Stimulated activated CD4-positive, alpha-beta T cell treated with anti-CD3 and anti-CD28 coated beads, Interleukin-12 subunit alpha, Interleukin-12 subunit beta, amount 100 ng/mL, for 48 hours (primary cell): ENCODE measurements at regions not wholly inside any gene's neighbourhood (a gene's known extent, or its start where the extent isn't known, plus 50 kb on each side); places are given as distances from the start of the nearest gene placed in this dataset.
"Not testable (repeated sequence)": the region's sequence is repeated elsewhere in the genome, so short reads cannot be mapped to it uniquely, and the experiment has no call there.

Experiments
- DNase-seq, 3 donors: peaks; one replicate each; pipeline ENCODE4 v3.0.0-alpha.2; 2020; ENCODE audit warnings: low read depth in 2 of 3, low spot score in 1 of 3

DNA sequence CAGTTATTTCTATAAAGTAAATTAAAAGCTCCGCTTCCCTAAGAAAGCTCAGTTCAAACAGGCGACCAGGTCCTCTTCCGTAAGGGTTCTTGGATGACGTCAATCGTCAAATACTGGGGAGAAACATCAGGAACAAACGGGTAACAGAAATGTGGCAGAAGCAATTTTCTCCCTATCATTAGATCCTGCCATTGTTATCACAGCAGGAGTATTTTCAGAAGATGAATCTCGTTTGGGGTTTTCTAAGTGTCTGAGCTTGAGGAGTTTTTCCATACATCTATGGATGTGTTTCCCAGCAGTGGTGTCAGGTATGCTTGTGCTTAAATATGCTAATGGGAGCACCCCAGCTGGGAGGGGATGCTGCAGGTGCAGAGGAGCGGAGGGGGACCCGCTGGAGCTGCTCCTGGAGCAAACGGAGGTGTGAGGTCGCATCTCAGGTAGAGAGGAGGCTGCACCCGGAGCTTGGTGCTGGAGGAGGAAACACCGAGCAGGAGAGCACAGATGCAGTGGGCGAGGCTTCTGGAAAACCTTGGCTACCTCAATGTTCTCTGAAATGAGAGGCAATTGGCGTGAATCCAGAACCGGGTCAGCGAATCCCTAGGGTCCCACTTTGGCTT lies 795.5 kb downstream of the AACS start:
- no peak for DNase-seq

- no peak for DNase-seq
Observed at GRCh38 chr12:125861299-125862281, 796.4 kb downstream of the AACS start.

DNA sequence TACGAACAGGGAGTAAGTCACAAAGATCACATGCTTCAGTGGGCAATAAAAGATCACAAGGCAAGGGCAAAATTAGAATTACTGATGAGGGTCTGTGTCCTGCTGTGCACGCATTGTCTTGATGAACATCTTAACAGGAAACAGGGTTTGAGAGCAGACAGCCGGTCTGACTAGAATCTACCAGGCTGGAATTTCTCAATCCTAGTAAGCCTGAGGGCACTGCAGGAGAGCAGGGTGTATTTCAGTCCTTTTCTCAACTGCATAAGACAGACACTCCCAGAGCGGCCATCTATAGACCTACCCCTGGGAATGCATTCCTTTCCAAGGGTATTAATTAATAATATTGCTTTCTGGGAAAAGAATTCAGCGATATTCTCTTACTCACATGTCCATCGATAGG lies 800.0 kb downstream of the AACS start:
- DNase-seq = not testable (repeated sequence)

DNA sequence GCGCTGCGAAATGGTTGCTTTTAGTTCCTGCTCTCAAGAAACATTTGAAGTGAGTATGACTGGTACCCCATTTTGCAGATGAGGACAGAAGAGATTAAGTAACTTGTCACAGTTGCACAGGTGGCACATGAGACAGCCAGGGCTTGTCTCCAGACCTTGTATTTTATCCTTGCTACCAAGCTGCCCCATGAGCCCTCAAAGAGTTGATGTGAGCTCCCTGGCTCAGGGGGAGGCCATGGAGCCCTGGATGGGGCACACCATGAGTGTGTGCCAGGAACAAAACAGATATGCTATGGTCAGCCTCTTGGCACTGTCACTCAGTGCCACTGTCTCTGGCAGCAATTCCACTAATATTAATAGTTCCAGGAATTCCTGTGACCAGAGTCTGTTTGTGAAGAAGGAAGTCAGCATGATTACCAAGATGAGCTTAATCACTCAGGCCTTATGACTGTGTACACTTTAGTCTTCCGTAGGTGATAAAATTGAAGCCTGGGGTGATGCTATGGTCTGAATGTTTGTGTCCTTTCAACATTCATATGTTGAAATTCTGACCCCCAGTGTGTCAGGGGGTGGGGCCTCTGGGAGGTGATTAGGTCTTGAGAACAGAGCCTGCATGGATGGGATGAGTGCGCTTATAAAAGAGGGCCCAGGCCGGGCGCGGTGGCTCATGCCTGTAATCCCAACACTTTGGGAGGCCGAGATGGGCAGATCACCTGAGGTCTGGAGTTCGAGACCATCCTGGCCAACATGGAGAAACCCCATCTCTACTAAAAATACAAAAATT lies 806.8 kb downstream of the AACS start:
- no peak for DNase-seq

DNA sequence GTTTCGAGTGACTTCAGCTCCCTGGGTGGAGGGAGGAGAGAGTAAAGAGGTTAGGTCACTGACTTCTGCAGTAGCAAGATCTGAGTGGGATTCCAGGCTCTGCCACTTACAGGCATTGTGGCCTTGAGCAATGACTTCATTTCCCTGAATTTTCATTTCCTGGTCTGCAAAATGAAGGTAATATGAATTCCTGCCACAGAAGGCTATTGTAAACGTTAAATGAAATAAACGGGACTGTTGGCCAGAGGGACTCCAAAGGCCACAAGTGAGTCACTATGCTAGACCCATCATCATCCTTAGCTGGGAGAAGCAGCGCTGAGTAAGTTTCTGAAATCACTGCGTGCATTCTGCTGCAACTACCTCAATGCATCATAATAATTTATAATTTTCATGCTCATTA lies 807.8 kb downstream of the AACS start:
- no peak for DNase-seq

- no peak for DNase-seq
Observed at GRCh38 chr12:125878483-125878882, 813.2 kb downstream of the AACS start.

DNA sequence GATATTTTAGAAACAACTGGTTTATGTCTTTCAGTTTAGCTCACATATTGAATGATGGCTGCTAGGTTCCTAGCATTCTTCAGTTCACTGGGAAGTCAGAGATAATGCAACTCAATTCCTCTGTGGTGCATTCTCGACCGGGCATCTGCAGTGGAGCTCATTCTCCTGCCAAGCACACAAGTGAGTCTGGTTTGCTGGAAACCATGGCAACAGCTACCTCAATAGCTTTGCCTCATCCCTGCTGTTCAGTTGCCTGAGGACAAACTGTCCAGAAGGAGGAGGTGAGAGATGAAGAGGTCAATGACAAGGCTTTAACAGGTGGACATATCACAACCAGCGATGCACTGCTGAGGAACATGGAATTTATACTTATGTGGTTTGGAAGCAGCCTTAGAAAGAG lies 816.9 kb downstream of the AACS start:
- DNase-seq = no peak

- no peak for DNase-seq
Observed at GRCh38 chr12:125888921-125889320, 823.7 kb downstream of the AACS start.

- no peak for DNase-seq
Observed at GRCh38 chr12:125889742-125890141, 824.5 kb downstream of the AACS start.

- no peak for DNase-seq
Observed at GRCh38 chr12:125890366-125890905, 825.2 kb downstream of the AACS start.

GRCh38 chr12:125890971-125891370 lies 825.7 kb downstream of the AACS start:
- DNase-seq = no peak

GRCh38 chr12:125892276-125892675 lies 827.0 kb downstream of the AACS start:
- DNase-seq = no peak

GRCh38 chr12:125902991-125903390 lies 837.8 kb downstream of the AACS start:
- DNase-seq = no peak

DNA sequence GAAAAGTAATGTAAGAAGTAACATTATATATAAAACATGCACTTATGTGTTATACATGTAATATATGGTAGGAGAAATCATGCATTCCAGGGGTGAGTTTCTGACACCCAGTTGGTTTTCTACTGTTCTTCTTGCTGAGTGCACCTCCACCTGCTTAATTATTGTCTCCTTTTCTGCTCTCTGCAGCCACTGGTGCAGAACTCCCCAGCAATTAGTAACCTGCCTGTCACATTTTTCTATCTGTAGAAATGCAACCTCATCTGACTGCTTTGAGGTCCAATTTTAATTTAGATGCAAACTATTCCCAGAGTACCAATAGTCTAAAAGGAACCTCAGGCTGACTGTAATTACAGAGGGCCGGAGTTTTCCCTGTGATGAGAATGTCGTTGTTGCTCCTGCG lies 842.1 kb downstream of the AACS start:
- no peak for DNase-seq

GRCh38 chr12:125919856-125920470 lies 854.7 kb downstream of the AACS start:
- DNase-seq = no peak

DNA sequence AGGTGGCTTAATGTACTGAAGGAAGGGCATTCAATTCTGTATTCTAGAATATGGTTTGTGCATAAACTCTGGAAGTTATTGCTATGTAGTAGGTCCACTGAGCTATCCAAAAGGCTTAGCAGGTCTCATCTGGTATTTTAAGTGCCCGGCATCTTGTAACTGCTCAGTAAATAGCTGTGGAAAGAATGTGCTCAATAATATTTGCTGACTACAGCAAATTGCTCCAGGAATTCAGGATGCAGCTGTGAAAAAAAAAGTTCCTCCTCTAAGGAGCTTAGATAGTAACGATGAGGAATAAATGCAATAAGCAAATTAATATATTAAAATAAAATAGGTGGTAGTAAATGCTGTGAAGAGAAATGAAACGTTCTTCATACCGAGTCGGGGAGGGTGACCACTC lies 857.1 kb downstream of the AACS start:
- no peak for DNase-seq

- no peak for DNase-seq
Observed at GRCh38 chr12:125936502-125936901, 871.3 kb downstream of the AACS start.

GRCh38 chr12:125944446-125944845 lies 879.2 kb downstream of the AACS start:
- DNase-seq = no peak

GRCh38 chr12:125949471-125949870 lies 884.2 kb downstream of the AACS start:
- DNase-seq = no peak

GRCh38 chr12:125954362-125954761 lies 889.1 kb downstream of the AACS start:
- no peak for DNase-seq

DNA sequence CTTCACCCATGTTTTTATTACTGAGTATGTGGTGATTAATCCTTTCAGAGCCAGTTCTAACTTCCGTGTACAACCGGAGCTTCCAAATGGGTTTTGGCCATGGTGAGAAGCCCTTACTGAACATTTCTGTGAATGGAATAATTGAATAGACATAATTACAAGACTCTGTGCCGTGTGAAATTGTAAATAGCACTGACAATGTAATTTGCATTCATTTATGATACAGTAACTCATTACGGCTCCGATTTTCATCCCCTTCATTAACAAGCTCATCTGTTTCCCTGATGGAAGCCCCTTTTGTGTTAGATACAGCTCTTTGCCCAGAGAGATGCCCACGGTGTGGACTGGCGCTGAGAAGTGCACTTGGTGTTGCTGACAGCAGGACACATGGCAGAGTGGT lies 891.0 kb downstream of the AACS start:
- no peak for DNase-seq
